SK-N-SH (cell line): ENCODE measurements at regions not wholly inside any gene's neighbourhood (a gene's known extent, or its start where the extent isn't known, plus 50 kb on each side); places are given as distances from the start of the nearest gene placed in this dataset.

ENCODE experiments used
- CTCF ChIA-PET: fragments of 300-600, 350-600 bp; formaldehyde crosslinking; extraction: SDS; loops from one replicate; lab custom pipeline; 2021; lab: Yijun Ruan, JAX
- POLR2A ChIA-PET: fragments of 350-600 bp; sonication (Branson Sonifier 250); formaldehyde crosslinking; extraction: SDS; loops from one replicate; lab custom pipeline; 2020; ENCODE audit warnings: antibody characterized with exemption, inconsistent platforms; lab: Yijun Ruan, JAX
- DNase-seq: peaks from one replicate; pipeline ENCODE4 v3.0.0; 2012
- H2AFZ ChIP-seq: fragments of 200-600 bp; sonication (generic); 2 replicates; pipeline ENCODE4 v1.8.1; 2016; ENCODE audit warnings: antibody characterized with exemption, mild to moderate bottlenecking, low read depth
- H3F3A ChIP-seq: fragments of 200-600 bp; sonication (generic); replicated peaks from 2 replicates; pipeline ENCODE3; 2016; ENCODE audit warnings: antibody characterized with exemption, mild to moderate bottlenecking; ENCODE audit not compliant: insufficient read depth
- H3K27ac ChIP-seq, 2 experiments: fragments of 200-500 bp in 1 of 2; fragments of 200-600 bp in 1 of 2; sonication (Bioruptor generic) in 1 of 2; sonication (generic), shearing (Covaris generic) in 1 of 2; 2 replicates each; pipeline versions ENCODE4 v1.5.1 to v1.6.1; 2014 to 2016; ENCODE audit warnings: low read depth in 2 of 2, inconsistent platforms in 1 of 2, low read length in 1 of 2, mild to moderate bottlenecking in 1 of 2, mixed read lengths in 1 of 2
- H3K27me3 ChIP-seq: fragments of 200-600 bp; sonication (generic), shearing (Covaris generic); 2 replicates; pipeline ENCODE4 v1.6.1; 2016; ENCODE audit warnings: mixed run types; ENCODE audit not compliant: insufficient read depth
- H3K36me3 ChIP-seq, 2 experiments: fragments of 200-500 bp in 1 of 2; fragments of 200-600 bp in 1 of 2; sonication (Bioruptor generic) in 1 of 2; sonication (generic) in 1 of 2; replicated peaks in 1 of 2; 2 replicates each; pipeline versions ENCODE3 to v1.5.1; 2014 to 2016; ENCODE audit warnings: low read length in 1 of 2, mild to moderate bottlenecking in 1 of 2; ENCODE audit not compliant: insufficient read depth in 2 of 2, control insufficient read depth in 1 of 2
- H3K4me1 ChIP-seq, 2 experiments: fragments of 200-500 bp in 1 of 2; fragments of 200-600 bp in 1 of 2; sonication (Bioruptor generic) in 1 of 2; sonication (generic), shearing (Covaris generic) in 1 of 2; 2 replicates each; pipeline versions ENCODE4 v1.5.1 to v1.6.1; 2014 to 2016; ENCODE audit warnings: low read depth in 1 of 2, low read length in 1 of 2, mixed run types in 1 of 2; ENCODE audit not compliant: insufficient read depth in 2 of 2, control insufficient read depth in 1 of 2
- H3K4me2 ChIP-seq: fragments of 200-600 bp; sonication (generic), shearing (Covaris generic); 2 replicates; pipeline ENCODE4 v1.6.1; 2017; ENCODE audit warnings: mixed run types
- H3K4me3 ChIP-seq, 2 experiments: fragments of 200-500 bp in 1 of 2; fragments of 200-600 bp in 1 of 2; sonication (Bioruptor generic) in 1 of 2; sonication (generic), shearing (Covaris generic) in 1 of 2; 2 replicates each; pipeline versions ENCODE4 v1.5.1 to v1.8.1; 2014 to 2016; ENCODE audit warnings: low read depth in 2 of 2, inconsistent platforms in 1 of 2, low read length in 1 of 2, mild to moderate bottlenecking in 1 of 2, mixed read lengths in 1 of 2, moderate library complexity in 1 of 2
- H3K79me2 ChIP-seq: fragments of 200-600 bp; sonication (generic); 2 replicates; pipeline ENCODE4 v1.8.1; 2017; ENCODE audit warnings: mild to moderate bottlenecking; ENCODE audit not compliant: insufficient read depth
- H3K9ac ChIP-seq: fragments of 200-600 bp; sonication (generic); 2 replicates; pipeline ENCODE4 v1.6.1; 2017; ENCODE audit warnings: mixed run types
- H3K9me2 ChIP-seq: fragments of 200-600 bp; sonication (generic); 2 replicates; pipeline ENCODE4 v1.6.1; 2017; ENCODE audit warnings: mixed run types
- H3K9me3 ChIP-seq: fragments of 200-600 bp; sonication (generic); 2 replicates; pipeline ENCODE4 v1.6.1; 2017; ENCODE audit warnings: mixed run types, mild to moderate bottlenecking, moderate library complexity
- H4K20me1 ChIP-seq: fragments of 200-600 bp; sonication (generic); 2 replicates; pipeline ENCODE4 v1.6.1; 2017; ENCODE audit warnings: mild to moderate bottlenecking, mixed run types; ENCODE audit not compliant: insufficient read depth
- CHD2 ChIP-seq: fragments of 150-350 bp; IDR thresholded peaks from 2 replicates; pipeline ENCODE4 v1.6.1; 2018; ENCODE audit warnings: low read length; ENCODE audit not compliant: partially characterized antibody
- CTCF ChIP-seq: fragments of 200-600 bp; sonication (generic); IDR thresholded peaks from 2 replicates; pipeline ENCODE4 v1.6.1; 2017; ENCODE audit warnings: antibody characterized with exemption, mild to moderate bottlenecking, moderate library complexity
- ELF1 ChIP-seq: IDR thresholded peaks from 2 replicates; pipeline ENCODE4 v1.4.0; 2012
- EP300 ChIP-seq, 2 experiments: IDR thresholded peaks; 2 replicates each; pipeline versions ENCODE4 v1.4.0 to v1.6.1; 2012; ENCODE audit warnings: borderline replicate concordance in 1 of 2, low read depth in 1 of 2, low read length in 1 of 2
- IRF3 ChIP-seq: fragments of 150-350 bp; IDR thresholded peaks from 2 replicates; pipeline ENCODE4 v1.6.1; 2016; ENCODE audit warnings: mild to moderate bottlenecking, low read depth, low read length
- JUND ChIP-seq: IDR thresholded peaks from 2 replicates; pipeline ENCODE4 v1.4.0; 2012
- MXI1 ChIP-seq: IDR thresholded peaks from 2 replicates; pipeline ENCODE4 v1.6.1; 2012; ENCODE audit warnings: mild to moderate bottlenecking, low read depth, low read length, improper control_type of control experiment
- NFIC ChIP-seq: IDR thresholded peaks from 2 replicates; pipeline ENCODE4 v1.4.0; 2012; ENCODE audit warnings: borderline replicate concordance
- NRF1 ChIP-seq: IDR thresholded peaks from 2 replicates; pipeline ENCODE4 v1.6.1; 2012; ENCODE audit warnings: low read depth, mild to moderate bottlenecking, low read length
- PBX3 ChIP-seq: IDR thresholded peaks from 2 replicates; pipeline ENCODE4; 2012
- POLR2AphosphoS5 ChIP-seq: IDR thresholded peaks from 2 replicates; pipeline ENCODE4 v1.6.1; 2012; ENCODE audit warnings: low read depth, low read length
- RAD21 ChIP-seq: IDR thresholded peaks from 2 replicates; pipeline ENCODE4 v1.6.1; 2012; ENCODE audit warnings: mild to moderate bottlenecking, low read length
- RFX5 ChIP-seq: IDR thresholded peaks from 2 replicates; pipeline ENCODE4 v1.6.1; 2012; ENCODE audit warnings: mild to moderate bottlenecking, improper control_type of control experiment, low read length
- RXRA ChIP-seq: IDR thresholded peaks from 2 replicates; pipeline ENCODE4 v1.4.0; 2012; ENCODE audit warnings: low read depth, mild to moderate bottlenecking, borderline replicate concordance
- SMC3 ChIP-seq: IDR thresholded peaks from 2 replicates; pipeline ENCODE4 v1.6.1; 2012; ENCODE audit warnings: low read depth, low read length, improper control_type of control experiment
- TCF12 ChIP-seq: IDR thresholded peaks from 2 replicates; pipeline ENCODE4 v1.4.0; 2012
- USF1 ChIP-seq: IDR thresholded peaks from 2 replicates; pipeline ENCODE4 v1.4.0; 2012; ENCODE audit warnings: low read depth, borderline replicate concordance
- YY1 ChIP-seq: IDR thresholded peaks from 2 replicates; pipeline ENCODE4 v1.4.0; 2012; ENCODE audit warnings: low read depth, mild to moderate bottlenecking
- ZBTB33 ChIP-seq: IDR thresholded peaks from 2 replicates; pipeline ENCODE4 v1.4.0; 2012; ENCODE audit warnings: low read depth, borderline replicate concordance
- WGBS: methylation state at CpG from one replicate; pipeline ENCODE4 v1.1.6; 2017; ENCODE audit warnings: low lambda C conversion rate; 5-methylcytosine and 5-hydroxymethylcytosine counted together

GRCh38 chr4:24224446-24224845, 334.6 kb upstream of the PPARGC1A start:
- Histone ChIP-seq H4K20me1 (no peaks in the 10 kb centered on the region), H3K79me2 (no peaks in the 10 kb centered on the region), H3K4me2 (no peak overlapping the region), H2AFZ (no peak overlapping the region), H3K9me3 (no peaks in the 10 kb centered on the region), H3F3A (no peaks in the 10 kb centered on the region), H3K27ac (no peak overlapping the region), H3K9ac (no peak overlapping the region), H3K36me3 (no peaks in the 10 kb centered on the region), H3K4me3 (no peak overlapping the region), H3K4me1 (no peaks in the 10 kb centered on the region), H3K27me3 (peaks cover 3% of the 10 kb centered on the region; the same call in 1 of the 2 replicates), H3K9me2 (no peaks in the 10 kb centered on the region)
- ChIA-PET POLR2A (no interaction called here), CTCF (no interaction called here)
- WGBS = 16% methylated on average over 4 of the region's 4 CpGs
- DNase-seq = no peak
- TF ChIP-seq NRF1 = no peak
- no peak for TF ChIP-seq PBX3
- TF ChIP-seq ZBTB33 = no peak
- no peak for TF ChIP-seq ELF1
- no peak for TF ChIP-seq SMC3
- TF ChIP-seq TCF12 = no peak
- TF ChIP-seq CHD2 = no peak
- TF ChIP-seq EP300 (IDR thresholded peaks at IDR 0.05; ENCODE audit: borderline replicate concordance in 1 of 2, low read depth in 1 of 2, low read length in 1 of 2) = no peak
- TF ChIP-seq CTCF = no peak
- no peak for TF ChIP-seq NFIC
- TF ChIP-seq POLR2AphosphoS5 = no peak
- TF ChIP-seq MXI1 = no peak
- no peak for TF ChIP-seq YY1
- no peak for TF ChIP-seq JUND
- TF ChIP-seq RAD21 = no peak
- no peak for TF ChIP-seq USF1
- TF ChIP-seq IRF3 = no peak
- TF ChIP-seq RXRA = no peak
- TF ChIP-seq RFX5 = no peak
